ENCODE measurements at regions not wholly inside any gene's neighbourhood (a gene's known extent, or its start where the extent isn't known, plus 50 kb on each side); places are given as distances from the start of the nearest gene placed in this dataset.

DNA sequence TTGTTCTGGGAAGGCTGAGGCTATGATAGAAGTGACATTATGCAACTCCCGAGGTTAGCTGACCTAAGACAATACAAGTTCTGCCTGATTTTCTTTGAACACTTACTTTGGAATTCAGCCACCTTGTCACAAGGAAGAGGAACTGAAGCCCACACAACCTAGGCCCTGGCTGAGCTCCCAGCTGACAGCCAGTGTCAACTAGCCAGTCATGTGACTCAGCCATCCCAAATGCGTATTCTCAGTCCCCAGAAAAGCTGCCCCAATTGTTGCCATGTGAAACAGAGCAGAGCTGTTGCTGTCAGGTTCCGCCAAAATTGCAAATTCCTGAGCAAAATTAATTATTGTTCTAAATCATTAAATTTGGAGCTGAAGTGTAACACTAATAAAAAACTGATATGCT lies 1010.0 kb downstream of the XPNPEP1 start:
- no peaks in the 10 kb centered on the region for H3K27me3 ChIP-seq (ENCODE audit: control insufficient read depth, insufficient read depth, low read length)
- H3K36me3 ChIP-seq (ENCODE audit: control insufficient read depth, insufficient read depth, low read length) = no peaks in the 10 kb centered on the region
- DNase-seq (ENCODE audit: low read depth) = no peak
- TF ChIP-seq, protein P1, sequence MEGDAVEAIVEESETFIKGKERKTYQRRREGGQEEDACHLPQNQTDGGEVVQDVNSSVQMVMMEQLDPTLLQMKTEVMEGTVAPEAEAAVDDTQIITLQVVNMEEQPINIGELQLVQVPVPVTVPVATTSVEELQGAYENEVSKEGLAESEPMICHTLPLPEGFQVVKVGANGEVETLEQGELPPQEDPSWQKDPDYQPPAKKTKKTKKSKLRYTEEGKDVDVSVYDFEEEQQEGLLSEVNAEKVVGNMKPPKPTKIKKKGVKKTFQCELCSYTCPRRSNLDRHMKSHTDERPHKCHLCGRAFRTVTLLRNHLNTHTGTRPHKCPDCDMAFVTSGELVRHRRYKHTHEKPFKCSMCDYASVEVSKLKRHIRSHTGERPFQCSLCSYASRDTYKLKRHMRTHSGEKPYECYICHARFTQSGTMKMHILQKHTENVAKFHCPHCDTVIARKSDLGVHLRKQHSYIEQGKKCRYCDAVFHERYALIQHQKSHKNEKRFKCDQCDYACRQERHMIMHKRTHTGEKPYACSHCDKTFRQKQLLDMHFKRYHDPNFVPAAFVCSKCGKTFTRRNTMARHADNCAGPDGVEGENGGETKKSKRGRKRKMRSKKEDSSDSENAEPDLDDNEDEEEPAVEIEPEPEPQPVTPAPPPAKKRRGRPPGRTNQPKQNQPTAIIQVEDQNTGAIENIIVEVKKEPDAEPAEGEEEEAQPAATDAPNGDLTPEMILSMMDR (IDR thresholded peaks at IDR 0.05; ENCODE audit: insufficient read depth, low read length, poor library complexity, severe bottlenecking) = no peak
- no peak overlapping the region for H3K4me3 ChIP-seq (ENCODE audit: low read depth, low read length)

DNA sequence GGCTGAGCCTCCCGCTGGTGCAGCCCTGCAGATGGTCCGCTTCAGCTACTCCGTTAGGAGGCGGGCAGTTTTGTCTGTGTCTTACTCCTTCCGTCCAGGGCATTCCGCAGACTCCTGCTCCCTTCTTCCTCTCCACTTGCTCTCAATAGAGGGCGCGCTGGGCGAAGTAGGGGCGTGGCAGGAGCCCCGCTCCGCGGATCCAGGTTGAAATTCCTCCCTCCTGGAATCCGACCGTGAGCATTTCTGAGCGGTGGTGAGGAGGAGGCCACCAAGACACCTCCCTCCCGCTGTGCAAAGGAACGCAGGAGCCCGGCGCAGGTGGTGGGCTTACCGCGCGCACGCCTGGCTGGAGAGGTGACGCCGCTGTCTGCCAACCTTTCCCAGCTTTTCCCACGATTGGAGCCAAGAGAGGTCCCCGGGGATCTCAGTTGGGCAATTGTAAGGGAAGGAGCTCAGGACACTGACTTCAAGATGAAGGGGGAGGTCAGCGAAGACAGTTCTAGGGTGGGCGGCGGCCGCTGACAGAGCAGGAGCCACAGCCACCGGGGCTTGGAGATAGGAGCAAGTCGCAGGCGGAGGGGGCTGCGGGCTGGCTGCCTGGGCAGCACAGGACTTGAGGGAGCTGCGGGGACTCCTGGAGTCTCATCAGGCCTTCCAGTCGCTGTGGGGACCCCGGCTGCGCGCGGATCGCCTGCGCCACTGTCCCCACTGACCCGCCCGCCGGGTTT lies 1011.3 kb downstream of the XPNPEP1 start:
- TF ChIP-seq, protein P1 (IDR thresholded peaks at IDR 0.05; ENCODE audit: insufficient read depth, low read length, poor library complexity, severe bottlenecking) = peak; percentile 91
- no peaks in the 10 kb centered on the region for H3K27me3 ChIP-seq (ENCODE audit: control insufficient read depth, insufficient read depth, low read length)
- DNase-seq (ENCODE audit: low read depth) = peak; percentile 35
- H3K4me3 ChIP-seq (ENCODE audit: low read depth, low read length) = peak overlapping the region; percentile 58
- H3K36me3 ChIP-seq (ENCODE audit: control insufficient read depth, insufficient read depth, low read length) = no peaks in the 10 kb centered on the region

GRCh38 chr10:108908096-108908495 lies 1015.2 kb downstream of the XPNPEP1 start:
- H3K4me3 ChIP-seq (ENCODE audit: low read depth, low read length) = no peak overlapping the region
- no peaks in the 10 kb centered on the region for H3K27me3 ChIP-seq (ENCODE audit: control insufficient read depth, insufficient read depth, low read length)
- no peaks in the 10 kb centered on the region for H3K36me3 ChIP-seq (ENCODE audit: control insufficient read depth, insufficient read depth, low read length)
- TF ChIP-seq, protein P1 (IDR thresholded peaks at IDR 0.05; ENCODE audit: insufficient read depth, low read length, poor library complexity, severe bottlenecking) = no peak
- DNase-seq (ENCODE audit: low read depth) = no peak

DNA sequence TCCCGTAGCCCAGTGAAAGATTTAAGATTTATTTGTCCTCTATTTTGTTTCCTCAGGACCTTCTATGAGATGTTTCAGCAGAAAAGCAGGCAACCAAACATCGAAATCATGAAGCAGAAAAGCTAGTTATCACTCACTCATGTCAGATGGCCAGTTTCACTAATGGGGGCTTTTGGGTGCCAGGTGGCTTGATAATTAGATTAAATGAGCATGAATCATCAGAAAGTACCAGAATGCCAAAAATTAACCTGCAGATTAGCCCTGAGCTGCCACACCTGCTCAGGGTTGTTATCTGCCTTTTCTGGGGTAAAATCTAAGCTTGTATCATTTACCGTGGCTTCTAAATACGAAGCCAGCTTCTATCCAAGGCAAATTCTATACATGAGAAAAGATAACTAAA lies 1017.5 kb downstream of the XPNPEP1 start:
- no peak overlapping the region for H3K4me3 ChIP-seq (ENCODE audit: low read depth, low read length)
- no peak for DNase-seq (ENCODE audit: low read depth)
- H3K27me3 ChIP-seq (ENCODE audit: control insufficient read depth, insufficient read depth, low read length) = no peaks in the 10 kb centered on the region
- TF ChIP-seq, protein P1 (IDR thresholded peaks at IDR 0.05; ENCODE audit: insufficient read depth, low read length, poor library complexity, severe bottlenecking) = no peak
- no peaks in the 10 kb centered on the region for H3K36me3 ChIP-seq (ENCODE audit: control insufficient read depth, insufficient read depth, low read length)

- no peak for DNase-seq (ENCODE audit: low read depth)
- Histone ChIP-seq H3K27me3 (ENCODE audit: control insufficient read depth, insufficient read depth, low read length) (no peaks in the 10 kb centered on the region), H3K36me3 (ENCODE audit: control insufficient read depth, insufficient read depth, low read length) (no peaks in the 10 kb centered on the region), H3K4me3 (ENCODE audit: low read depth, low read length) (no peak overlapping the region)
- TF ChIP-seq, protein P1 (IDR thresholded peaks at IDR 0.05; ENCODE audit: insufficient read depth, low read length, poor library complexity, severe bottlenecking) = no peak
Measured at GRCh38 chr10:108905171-108905570, 1018.1 kb downstream of the XPNPEP1 start.
